HG03039 (cell line): ENCODE measurements at regions not wholly inside any gene's neighbourhood (a gene's known extent, or its start where the extent isn't known, plus 50 kb on each side); places are given as distances from the start of the nearest gene placed in this dataset.

Source experiments
- ATAC-seq: cut with Tn5 transposase; IDR thresholded peaks from one replicate; pipeline ENCODE4 v1.9.1; 2021; ENCODE audit warnings: mild to moderate bottlenecking, moderate library complexity; ENCODE audit not compliant: unreplicated experiment

DNA sequence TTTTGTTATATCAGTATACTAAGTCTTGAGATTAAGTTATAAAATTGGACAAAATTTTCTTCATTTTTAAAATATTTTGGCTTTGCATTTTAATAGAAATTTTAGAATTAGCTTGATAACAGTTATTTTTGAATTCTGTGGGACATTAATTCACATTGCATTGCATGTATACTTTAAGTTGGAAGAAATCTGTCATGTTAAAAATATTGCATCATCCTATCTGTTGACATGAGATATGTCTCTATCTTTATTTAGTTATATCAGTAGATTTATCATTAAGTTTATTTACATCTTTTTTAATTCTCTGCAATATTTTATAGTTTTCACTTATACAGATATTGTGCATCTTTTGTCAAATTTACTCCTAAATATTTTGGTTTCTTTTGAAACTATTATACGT is 904.6 kb upstream of the NR2F2 start:
- ATAC-seq, result no peak

DNA sequence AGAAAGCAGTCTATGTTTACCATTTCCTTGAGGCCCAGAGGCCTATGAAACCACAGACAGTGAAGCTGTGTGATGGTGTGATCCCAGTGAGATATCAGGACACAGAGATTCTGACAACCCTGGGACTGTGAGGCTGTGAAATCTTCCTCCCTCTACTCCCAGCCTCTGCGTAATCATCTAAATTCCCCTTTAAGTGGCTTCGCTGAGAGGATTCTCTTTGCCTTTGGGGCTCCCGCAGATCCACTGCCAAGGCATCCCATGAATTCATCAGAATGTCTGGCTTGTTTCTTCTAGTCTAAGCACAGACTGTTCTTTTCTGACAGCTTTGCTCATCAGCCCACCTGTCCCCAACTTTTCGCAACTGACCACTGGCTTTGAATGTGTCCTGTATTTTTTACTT is 901.2 kb upstream of the NR2F2 start:
- no peak for ATAC-seq

DNA sequence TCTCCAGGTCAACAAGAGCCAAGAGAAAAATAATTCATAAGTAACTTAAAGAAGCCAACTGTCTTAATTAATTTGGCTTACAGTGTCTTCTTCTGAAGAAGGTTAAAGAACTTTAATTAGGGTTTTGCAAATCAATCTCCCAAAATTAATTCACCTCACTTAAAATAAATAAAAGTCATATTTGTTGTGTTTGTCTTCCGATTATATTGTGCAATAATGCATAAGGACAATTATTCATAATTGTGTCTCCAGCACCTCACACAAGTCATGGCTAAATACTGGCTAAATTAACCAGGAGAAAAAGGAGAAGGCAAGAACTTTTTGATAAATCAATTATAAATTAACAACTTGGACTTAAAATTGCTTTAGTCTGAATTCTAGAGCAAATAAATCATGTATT is 899.0 kb upstream of the NR2F2 start:
- ATAC-seq, result no peak

DNA sequence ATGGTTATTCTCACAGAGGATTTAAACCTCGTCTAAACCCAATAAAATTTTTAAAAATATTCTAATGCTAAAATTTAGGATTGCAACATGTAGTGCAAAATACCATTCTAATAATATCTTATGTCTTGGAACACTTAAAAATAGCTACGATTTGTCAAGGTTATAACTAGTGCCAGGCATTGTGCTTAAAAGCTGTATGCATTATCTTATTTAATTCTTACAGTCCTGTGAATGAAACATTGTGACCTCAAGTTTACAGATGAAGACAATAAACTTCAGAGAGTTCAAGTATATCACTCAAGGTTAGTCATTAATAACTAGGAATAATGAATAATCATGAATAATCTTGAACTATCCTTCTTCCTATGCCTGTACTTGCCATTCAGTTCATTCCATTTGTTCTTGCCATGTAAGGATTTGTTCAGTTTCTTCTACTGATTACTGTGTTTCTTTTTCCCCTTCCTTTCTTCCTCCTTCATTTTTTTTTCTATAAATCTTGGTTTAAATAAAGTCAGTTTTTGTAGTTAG is 897.6 kb upstream of the NR2F2 start:
- no peak for ATAC-seq

DNA sequence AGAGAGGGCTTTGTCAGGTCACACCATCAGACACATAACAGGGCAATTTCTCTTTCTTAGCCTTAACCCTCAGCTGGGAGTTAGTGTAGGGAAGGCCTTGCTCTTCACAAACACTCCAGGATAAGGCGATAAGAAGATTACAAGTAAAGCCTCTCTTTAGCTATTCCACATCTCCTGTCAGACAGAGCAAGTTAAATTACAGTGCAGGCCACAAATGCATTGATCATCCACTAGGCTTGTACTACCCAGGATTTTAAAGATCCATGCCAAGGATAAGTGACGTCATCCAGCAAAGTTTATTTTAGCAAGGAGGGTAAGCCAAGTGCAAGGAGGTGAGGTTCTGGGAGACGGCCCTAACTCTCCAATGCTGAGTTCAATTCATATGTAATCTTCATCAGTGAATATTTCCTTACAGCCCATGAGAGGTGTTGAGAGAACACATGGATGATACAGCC is 890.6 kb upstream of the NR2F2 start:
- ATAC-seq, result no peak

DNA sequence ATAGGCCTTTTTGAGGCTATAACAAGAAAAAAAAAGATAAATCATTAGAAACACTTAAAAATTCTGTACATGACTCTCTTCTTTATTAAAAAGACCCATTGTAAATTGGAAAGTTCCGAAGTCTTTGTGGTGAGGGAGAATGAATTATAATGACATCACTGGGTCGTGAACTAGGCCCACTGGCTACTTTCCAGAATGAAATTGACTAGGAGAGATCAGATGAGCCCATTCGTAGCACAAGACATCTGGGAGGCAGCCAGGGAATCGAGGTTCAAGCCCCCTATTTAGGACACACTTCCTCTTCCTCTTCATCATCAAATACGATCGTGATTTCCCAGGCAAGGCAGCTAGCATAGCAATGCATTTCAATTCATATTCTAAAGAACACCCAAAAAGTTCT is 889.8 kb upstream of the NR2F2 start:
- ATAC-seq, result no peak

DNA sequence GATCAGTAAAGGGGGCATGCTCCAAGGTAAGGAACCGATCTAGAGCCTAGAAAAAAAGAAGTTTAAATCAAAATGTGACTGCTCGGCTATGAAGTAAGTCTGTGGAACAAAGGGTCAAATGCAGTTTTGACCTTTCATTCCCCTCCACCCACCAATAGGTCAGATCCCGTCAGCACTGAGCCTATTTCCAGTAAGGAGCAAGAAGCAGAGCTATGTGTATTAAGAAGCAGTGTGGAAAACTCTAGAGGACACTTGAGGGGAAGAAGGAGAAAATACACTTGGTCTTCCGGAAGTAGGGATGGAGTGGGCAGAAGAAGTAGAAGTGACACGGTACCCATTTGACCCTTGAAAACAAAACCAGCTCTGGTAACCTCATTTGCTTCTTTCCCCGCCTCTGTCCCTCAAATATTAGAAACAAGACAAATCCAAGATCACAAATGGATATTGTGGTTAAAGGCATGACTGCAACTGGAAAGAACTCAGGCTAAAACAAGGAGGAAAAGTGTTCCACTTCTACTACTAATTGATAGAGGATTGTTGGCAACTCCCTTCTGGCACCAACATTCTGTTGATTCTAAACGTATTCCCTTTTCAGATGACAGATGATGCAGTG is 888.3 kb upstream of the NR2F2 start:
- ATAC-seq, result no peak

DNA sequence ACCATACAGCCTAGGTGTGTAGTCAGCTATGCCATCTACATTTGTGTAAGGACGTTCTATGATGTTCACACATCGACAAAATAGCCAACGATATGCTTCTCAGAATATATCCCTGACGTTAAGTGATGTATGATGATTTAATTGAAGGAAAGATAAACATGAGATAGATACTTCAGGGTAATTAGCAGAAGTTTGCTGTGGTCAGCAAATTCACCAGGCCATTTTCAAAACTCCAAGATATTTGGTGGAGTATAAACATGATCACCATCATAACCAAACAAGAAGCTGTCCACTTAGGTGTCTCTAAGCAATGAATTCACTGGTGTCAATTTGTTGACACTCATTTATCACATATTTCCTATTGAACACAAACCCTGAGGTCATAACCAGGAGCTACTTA is 885.6 kb upstream of the NR2F2 start:
- ATAC-seq, result no peak

DNA sequence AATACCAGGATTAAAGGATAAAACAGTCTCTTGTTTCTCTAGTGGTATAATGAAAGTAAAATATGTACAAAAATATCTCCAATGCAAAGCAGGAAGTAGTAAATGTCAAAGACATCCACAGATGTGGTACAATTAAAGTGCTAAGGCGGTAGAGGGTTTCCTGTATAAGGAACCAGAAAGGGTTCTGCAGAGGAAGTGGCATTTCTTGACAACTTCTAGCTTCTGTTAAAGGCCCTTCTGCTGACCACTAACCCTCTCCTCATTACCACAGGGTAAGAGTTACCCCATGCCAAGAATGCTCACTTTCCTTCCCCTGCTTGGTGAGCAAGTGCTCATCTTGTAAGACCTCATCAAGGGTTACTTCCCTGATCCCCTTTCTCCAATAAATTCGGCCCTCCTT is 883.6 kb upstream of the NR2F2 start:
- ATAC-seq, result no peak

DNA sequence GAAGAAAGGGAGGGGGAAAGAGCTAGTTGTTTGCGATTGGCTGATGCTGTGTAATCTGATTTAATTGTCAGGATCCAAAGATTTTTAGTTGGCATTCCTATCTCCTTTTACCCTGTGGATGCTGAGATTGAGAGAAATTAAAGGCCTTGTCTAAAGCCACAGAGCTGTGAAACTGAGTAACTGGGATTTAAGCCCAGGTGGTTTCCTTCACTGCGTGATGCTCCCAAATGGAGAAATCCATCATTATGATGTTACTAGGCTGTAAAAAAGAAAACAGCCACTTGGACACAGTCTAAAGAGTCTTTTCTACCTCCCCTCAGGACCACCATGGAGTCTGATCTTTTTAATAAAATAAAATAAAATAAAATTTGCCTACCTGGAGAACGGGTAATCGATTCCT is 883.0 kb upstream of the NR2F2 start:
- ATAC-seq, result no peak

DNA sequence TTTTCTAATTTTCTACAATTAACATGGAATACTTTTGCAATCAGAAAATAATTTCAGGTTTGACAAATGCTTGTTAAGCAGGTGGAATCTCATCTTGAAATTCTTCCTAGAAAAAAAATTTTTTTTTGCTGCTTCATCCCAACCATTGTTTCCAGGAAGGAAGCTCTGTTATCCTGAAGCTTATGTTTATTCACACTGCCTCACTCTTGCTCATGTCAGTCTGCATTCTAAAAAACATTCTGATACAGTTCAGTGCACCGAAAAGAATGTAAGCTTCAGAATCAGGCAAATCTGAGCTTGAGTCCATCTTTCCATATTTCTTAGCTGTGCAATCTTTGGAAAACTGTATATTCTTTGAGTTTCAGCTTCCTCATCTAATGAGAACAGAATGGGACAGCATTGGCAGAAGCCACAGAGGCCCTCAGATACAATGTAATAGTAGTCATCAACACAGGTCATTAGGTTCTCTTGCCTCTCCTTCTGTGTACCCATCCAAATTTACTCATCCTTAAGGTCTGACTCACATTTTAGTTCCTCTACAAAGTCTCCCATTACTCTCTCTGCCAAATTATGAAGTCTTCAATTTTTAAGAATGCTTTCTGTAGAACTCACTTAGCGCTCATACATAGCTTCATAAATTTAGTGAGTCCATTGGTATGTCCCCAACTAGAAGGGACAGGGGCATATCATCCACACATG is 881.8 kb upstream of the NR2F2 start:
- no peak for ATAC-seq

DNA sequence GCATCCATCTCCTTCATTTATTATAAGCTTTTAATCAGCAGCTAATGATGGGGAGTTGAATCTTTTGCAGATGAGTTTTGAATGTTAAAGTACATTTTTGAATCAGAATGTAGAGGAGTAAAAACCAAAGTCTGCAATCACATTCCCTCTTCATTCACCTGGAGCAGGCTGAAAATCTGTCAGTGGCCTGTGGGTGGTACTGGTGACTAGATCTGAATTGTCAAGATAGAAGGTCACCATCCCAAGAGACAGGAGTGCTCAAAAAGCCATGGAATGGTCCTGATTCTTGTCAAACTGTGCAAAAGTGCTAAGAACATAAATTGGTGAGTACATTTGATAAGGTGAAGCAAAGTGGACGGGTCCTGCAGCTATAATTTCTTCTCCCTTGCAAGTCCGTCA is 881.3 kb upstream of the NR2F2 start:
- ATAC-seq, result no peak

DNA sequence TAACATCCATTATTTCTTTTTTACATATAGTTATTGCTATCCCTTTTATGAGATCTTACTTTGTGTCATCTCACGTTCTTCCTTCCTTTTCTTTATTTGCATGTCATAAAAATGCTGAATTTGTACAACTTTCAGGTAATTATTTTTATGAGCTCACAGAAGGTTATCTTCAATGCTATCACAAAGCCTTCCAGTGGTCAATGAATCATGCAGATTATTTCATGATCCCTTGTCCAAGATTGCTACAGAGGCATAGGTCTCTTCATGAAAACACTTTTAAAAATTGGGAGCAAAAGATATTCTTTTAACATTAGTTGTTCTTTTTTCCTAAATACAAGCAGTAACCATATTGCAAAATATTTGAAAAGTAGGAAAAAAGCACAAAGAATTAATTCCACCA is 880.1 kb upstream of the NR2F2 start:
- ATAC-seq, result no peak

DNA sequence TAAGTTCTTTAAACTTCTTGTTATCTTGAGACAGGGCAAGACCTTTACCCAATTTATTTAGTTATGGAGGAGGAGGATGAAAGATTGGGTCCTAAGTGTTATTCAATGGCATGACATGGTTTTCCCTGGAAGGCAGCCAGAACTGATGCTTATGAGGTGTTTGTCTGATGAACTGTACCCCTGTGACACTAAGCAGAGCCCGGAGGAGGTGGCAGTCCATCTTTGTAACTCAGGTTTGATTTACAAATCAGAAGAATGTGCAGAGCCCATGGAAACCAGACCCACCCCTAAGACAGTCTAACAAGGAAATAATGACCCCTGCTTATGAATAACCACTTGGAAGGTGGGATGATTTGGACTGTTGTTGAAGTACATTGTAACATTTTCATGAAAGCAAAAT is 878.6 kb upstream of the NR2F2 start:
- no peak for ATAC-seq

DNA sequence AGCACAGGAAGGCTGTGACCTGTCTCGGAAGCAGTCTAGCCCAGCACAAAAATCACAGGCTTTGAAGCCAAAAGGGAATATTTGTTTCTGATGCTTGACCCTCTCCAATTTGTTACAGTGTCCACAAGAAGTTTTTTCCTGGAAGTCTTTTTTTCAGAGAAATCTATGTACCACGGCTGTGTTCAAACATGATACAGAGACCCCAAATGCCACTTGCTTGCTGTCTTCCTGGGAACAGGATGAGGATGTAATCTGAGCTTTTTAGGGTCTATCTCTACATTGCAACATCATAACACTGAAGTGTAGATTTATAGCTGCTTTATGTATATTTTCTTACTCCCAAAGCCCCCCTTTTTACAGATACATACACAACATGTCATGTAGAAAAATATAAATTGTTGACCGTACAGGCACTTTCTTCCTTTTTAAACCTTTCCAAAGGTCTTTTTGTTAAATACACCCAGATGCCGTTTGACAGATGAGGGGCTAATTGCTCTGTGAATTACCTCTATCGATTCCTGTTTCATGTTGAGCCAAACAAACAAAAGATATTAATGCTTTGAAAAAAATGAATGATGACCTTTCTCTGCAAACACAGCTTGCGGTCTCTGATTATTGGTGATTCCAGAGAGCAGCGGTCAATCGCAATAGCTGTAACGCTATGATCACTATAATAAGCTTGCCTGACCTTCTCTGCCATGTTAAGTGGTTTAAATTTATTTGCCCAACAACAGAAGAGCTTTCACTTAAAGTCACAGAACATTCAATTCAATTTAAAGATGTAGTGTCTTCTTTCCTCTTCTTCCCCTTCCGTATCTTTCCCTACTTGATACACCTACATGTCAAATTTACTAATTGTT is 875.9 kb upstream of the NR2F2 start:
- ATAC-seq, result no peak

DNA sequence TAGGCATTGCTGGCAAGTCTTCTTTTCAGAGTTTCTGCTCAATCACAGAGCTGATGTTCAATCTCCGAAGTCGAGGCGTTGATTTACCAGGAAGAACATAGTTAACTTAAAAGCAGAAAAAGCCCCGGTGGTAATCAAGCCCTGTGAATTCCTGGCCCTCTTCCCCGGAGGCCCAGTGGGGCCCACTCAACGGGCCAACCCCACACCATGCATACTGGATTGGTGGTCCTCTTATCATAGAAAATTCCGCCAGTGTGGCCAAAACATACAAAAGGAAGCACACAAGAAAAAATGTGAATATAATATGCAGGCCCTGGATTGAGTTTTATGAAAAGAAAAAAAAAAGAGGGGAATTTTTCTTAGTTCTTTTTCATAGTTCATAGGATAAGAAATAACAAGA is 873.0 kb upstream of the NR2F2 start:
- ATAC-seq, result no peak

DNA sequence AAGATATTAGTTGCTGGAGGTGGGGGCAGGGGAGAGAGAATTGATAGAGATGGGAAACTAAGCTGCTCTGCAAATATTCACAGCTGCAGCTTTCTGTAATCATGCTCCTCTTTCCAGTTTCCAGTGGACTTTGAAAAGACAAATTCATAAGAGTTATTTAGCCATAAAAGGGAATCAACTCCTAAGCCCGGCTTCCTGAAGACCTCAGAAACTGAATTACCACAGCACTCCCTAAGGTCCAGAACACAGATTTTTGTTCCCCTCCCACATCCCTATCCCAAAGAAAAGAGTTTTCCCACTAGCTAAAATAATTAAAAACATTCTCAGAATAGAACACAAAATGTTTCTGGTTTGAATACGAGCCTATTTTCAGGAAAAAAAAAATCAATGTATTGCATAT is 871.8 kb upstream of the NR2F2 start:
- no peak for ATAC-seq

DNA sequence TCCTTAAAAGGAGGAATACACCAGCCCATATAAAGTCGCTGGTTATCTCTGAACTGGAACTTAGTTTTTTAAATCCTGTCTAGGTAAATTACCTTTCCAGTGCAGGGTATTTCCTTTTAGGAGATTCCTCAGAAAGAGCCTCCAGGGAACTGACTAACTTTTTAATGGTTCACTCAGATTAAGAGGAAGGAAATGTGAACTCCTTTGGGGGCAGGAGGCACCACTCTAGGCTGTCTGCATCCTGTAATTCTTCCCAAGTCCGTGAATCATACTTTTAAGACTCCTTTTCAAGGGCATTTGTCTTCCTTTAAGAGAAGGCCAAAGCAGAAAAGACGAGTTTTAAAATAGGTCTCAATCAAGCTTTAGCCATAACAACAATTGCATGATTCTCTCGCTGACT is 871.2 kb upstream of the NR2F2 start:
- no peak for ATAC-seq

DNA sequence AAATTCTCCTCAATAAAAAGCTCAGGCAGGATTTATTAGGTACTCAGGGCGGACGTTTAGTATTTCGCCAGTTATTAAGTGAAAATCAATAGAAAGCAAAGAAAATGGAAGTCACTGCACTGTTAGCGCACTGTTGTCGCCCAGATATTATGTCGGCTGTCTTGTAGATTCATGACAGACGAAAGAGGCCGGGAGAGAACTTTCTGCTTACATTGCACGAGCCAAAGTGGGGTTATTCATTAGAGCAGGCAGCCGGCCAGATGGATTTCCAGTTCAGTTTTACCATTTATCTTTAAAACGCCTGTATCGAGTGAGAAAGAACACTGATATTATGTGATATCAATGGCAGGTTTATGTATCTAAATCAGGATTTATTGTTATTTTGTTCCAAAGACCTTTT is 866.0 kb upstream of the NR2F2 start:
- ATAC-seq, result no peak

DNA sequence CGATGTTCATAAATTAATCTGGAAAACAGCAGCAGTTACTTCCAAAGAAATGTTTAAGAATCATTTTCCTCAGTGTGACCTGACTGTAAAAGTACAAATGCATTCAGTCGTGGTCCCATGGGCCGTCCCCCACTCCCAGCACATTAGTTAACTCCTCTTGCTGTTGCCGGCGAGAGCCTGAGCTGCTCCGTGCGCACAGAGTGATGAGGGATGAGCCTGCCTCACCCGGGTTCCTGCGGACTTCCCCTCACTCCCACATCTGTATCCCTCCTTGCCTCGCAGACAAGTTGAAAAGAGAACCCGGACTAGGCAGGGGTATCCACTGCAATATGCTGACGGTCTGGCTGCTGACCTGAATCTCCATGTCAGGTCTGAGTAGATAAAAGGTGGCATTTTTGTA is 861.7 kb upstream of the NR2F2 start:
- no peak for ATAC-seq

DNA sequence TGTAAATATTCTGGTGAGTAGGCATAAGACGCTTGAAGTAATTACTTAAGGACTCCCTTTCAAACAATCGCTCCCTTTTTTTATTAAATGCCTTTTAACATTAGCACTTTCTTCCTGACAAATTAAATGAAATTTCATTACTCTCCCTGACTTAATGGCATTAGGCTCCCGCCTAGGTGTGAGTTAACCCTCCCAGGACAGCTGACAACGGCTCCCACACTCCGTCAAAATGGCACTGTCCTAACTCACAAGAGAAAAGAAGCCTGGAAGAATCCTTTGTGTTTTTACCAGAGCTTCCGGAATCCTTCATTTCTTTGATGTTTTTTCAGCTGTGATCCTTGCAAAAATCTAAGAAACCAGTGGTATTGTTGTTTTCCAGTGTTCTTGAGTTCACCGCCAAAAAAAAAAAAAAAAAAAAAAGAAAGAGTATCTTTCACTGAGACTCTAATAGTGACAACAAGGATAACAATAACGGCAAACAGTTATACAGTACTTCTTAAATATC is 861.0 kb upstream of the NR2F2 start:
- no peak for ATAC-seq

DNA sequence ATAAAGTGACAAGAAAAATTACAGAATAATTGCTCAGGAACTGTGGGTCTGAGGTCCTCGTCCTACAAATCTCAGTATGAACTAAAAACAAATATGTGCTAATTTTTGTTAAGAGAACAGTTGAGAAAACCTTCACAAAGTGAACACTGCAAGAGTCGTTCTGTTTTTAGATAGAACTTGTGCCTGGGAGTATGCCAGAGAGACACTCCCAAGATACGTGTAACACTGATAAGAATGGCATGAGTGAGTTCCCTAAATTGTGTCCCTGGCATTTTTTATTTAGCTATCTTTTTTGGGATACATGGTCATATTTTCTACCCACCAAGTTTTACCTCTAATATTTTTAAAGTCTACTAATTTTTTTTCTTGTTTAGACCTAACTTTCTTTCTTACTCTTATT is 860.0 kb upstream of the NR2F2 start:
- ATAC-seq, result no peak
